ENCODE measurements at regions not wholly inside any gene's neighbourhood (a gene's known extent, or its start where the extent isn't known, plus 50 kb on each side); places are given as distances from the start of the nearest gene placed in this dataset.

DNA sequence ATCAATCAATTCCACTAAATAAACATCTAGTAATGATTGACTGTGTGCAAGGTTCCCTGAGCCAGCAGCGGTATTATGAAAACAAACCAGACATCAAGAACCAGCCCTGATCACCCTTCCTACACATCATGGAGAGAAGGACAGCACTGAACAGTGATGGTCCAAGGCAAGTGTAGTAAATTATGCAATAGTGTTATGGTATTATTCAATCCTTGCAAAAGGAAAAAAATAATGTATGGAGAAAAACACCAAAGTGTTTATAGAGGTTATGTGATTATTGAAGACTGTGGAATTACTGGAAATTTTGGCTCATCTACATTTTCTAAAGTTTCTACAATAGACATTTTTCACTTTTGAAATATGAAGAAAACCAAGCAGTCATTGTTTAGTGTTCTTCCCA is 105.3 kb downstream of the RCN1 start:
- no peak for FAIRE-seq
- BruUV-seq (replicated peaks), result no TSS peak
- CTCF ChIA-PET (ENCODE audit: low intra/inter-chr PET ratio), result no interaction called here
- intact Hi-C loops (cut with micrococcal nuclease), result no loop called here
- H3K9ac ChIP-seq (ENCODE audit: insufficient read depth in 1 of 2, low read depth in 2 of 2, low read length in 2 of 2), result no peak overlapping the region
- no peak for ATAC-seq
- in situ Hi-C loops (cut with MboI), result no loop called here
- POLR2A ChIA-PET, result interaction anchor here (1.1 kb wide), 1 partner anchor 17 kb away, joined by 3 read pairs; no protein-coding TSS in a partner anchor
- no peaks in the 10 kb centered on the region; a peak in 1 of 5 replicates for H3K27me3 ChIP-seq (ENCODE audit: control insufficient read depth in 2 of 2, insufficient read depth in 2 of 2, low read length in 2 of 2)
- no peaks in the 10 kb centered on the region for H3K36me3 ChIP-seq (ENCODE audit: control insufficient read depth, insufficient read depth, low read length)
- no peaks in the 10 kb centered on the region for H3K79me2 ChIP-seq (ENCODE audit: control insufficient read depth, insufficient read depth, low read length)
- H3K4me1 ChIP-seq (replicated peaks in 1 of 2; ENCODE audit: control insufficient read depth in 2 of 2, insufficient read depth in 2 of 2, low read length in 2 of 2), result no peaks in the 10 kb centered on the region
- no peak overlapping the region for H3K4me2 ChIP-seq (ENCODE audit: insufficient read depth, low read length)
- H3K9me1 ChIP-seq (ENCODE audit: control insufficient read depth, insufficient read depth, low read length), result no peaks in the 10 kb centered on the region
- WGBS (ENCODE audit: insufficient coverage, low coverage, missing lambda C conversion rate), result 0% methylated on average over 1 of the region's 1 CpG
- H3K9me3 ChIP-seq (replicated peaks; ENCODE audit: control insufficient read depth, insufficient read depth, low read depth, low read length), result no peaks in the 10 kb centered on the region
- no peak overlapping the region for H3K4me3 ChIP-seq
- no peak for DNase-seq (ENCODE audit: extremely low read depth in 1 of 4, low spot score in 3 of 4)
- no peak overlapping the region for H3K27ac ChIP-seq (ENCODE audit: extremely low read depth, low read depth, low read length)
- H4K20me1 ChIP-seq (replicated peaks; ENCODE audit: control insufficient read depth, insufficient read depth, low read length), result no peaks in the 10 kb centered on the region
- H2AFZ ChIP-seq (ENCODE audit: low read depth, low read length), result no peak overlapping the region
- TF ChIP-seq, protein P1, sequence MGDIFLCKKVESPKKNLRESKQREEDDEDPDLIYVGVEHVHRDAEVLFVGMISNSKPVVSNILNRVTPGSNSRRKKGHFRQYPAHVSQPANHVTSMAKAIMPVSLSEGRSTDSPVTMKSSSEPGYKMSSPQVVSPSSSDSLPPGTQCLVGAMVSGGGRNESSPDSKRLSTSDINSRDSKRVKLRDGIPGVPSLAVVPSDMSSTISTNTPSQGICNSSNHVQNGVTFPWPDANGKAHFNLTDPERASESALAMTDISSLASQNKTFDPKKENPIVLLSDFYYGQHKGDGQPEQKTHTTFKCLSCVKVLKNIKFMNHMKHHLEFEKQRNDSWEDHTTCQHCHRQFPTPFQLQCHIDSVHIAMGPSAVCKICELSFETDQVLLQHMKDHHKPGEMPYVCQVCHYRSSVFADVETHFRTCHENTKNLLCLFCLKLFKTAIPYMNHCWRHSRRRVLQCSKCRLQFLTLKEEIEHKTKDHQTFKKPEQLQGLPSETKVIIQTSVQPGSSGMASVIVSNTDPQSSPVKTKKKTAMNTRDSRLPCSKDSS (IDR thresholded peaks at IDR 0.05; ENCODE audit: low read depth, partially characterized antibody), result no peak
- TF ChIP-seq PHTF2 (CRISPR knock-in tag; IDR thresholded peaks at IDR 0.05) (no peak), HNRNPH1 (optimal IDR thresholded peaks at IDR 0.05; ENCODE audit: low read depth, low read length) (no peak), XRCC3 (IDR thresholded peaks at IDR 0.05) (no peak), ZNF695 (CRISPR knock-in tag; IDR thresholded peaks at IDR 0.05) (no peak), KDM2B (CRISPR knock-in tag; IDR thresholded peaks at IDR 0.05) (no peak), HNRNPUL1 (IDR thresholded peaks at IDR 0.05; ENCODE audit: low read length) (no peak), IRF2 (CRISPR knock-in tag; IDR thresholded peaks at IDR 0.05) (no peak), RBM34 (IDR thresholded peaks at IDR 0.05; ENCODE audit: borderline replicate concordance, insufficient read depth, low read length) (no peak), CEBPG (CRISPR knock-in tag; IDR thresholded peaks at IDR 0.05) (no peak), CEBPG (tag; conservative IDR thresholded peaks at IDR 0.05 in 1 of 2, IDR thresholded peaks at IDR 0.05 in 1 of 2) (no peak), ZNF830 (CRISPR knock-in tag; IDR thresholded peaks at IDR 0.05) (no peak)
- TF ChIP-seq, protein P2, sequence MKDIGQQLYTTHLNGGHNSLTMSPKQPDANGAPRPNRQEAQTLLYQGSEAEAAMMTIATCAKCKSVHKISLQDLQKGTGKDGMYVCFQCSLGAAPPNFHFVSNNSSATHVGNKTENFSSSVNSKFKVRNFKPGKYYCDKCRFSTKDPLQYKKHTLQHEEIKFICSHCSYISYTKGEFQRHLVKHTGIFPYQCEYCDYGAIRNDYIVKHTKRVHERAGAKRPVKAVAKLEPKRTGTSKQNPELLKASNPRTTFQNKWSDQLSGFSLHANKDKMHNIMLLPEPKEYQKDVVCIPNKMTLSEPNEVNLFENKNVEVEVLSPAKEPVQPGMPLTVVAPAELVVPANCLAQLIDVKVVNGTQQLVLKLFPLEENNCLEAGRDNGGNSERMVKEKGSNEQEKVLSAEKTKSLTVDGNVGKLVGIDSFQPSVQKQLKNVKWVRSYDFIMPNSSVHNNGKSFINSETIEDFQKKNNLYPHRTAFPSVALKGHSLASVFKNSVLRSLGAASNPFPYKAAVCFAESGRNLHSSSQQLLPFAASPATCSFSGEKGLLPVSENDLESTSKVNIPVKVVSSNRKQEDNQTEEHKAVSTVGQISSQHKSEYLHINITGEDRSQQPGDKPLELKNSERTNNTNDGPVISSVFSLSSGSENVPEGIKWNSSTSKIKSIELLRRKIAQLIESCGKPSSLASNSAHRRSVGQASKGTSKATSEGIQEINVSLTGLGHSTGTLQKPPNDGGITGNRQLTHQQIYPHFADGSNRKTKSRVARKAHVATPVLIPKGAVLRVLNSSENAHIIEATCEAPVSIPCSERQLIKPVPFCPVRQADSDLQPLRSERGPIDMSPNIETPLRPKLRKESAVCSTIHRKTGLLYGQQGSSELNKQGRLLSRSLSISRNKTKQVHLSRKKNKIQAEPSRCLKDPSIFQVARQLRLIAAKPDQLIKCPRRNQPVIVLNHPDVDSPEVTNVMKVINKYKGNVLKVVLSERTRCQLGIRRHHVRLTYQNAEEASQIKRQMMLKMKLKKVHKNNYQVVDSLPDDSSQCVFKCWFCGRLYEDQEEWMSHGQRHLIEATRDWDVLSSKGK (CRISPR knock-in tag; IDR thresholded peaks at IDR 0.05), result no peak
- TF ChIP-seq, protein P3, sequence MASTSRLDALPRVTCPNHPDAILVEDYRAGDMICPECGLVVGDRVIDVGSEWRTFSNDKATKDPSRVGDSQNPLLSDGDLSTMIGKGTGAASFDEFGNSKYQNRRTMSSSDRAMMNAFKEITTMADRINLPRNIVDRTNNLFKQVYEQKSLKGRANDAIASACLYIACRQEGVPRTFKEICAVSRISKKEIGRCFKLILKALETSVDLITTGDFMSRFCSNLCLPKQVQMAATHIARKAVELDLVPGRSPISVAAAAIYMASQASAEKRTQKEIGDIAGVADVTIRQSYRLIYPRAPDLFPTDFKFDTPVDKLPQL (IDR thresholded peaks at IDR 0.05; ENCODE audit: extremely low read depth, insufficient read length), result no peak
- TF ChIP-seq, protein P4, sequence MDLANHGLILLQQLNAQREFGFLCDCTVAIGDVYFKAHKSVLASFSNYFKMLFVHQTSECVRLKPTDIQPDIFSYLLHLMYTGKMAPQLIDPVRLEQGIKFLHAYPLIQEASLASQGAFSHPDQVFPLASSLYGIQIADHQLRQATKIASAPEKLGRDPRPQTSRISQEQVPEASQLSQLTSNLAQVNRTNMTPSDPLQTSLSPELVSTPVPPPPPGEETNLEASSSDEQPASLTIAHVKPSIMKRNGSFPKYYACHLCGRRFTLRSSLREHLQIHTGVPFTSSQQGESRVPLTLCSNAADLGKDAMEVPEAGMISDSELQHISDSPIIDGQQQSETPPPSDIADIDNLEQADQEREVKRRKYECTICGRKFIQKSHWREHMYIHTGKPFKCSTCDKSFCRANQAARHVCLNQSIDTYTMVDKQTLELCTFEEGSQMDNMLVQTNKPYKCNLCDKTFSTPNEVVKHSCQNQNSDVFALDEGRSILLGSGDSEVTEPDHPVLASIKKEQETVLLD (IDR thresholded peaks at IDR 0.05), result no peak
- TF ChIP-seq, protein P5, sequence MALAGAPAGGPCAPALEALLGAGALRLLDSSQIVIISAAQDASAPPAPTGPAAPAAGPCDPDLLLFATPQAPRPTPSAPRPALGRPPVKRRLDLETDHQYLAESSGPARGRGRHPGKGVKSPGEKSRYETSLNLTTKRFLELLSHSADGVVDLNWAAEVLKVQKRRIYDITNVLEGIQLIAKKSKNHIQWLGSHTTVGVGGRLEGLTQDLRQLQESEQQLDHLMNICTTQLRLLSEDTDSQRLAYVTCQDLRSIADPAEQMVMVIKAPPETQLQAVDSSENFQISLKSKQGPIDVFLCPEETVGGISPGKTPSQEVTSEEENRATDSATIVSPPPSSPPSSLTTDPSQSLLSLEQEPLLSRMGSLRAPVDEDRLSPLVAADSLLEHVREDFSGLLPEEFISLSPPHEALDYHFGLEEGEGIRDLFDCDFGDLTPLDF (CRISPR knock-in tag; IDR thresholded peaks at IDR 0.05), result no peak

All from K562 (cell line).